ENCODE measurements at regions not wholly inside any gene's neighbourhood (a gene's known extent, or its start where the extent isn't known, plus 50 kb on each side); places are given as distances from the start of the nearest gene placed in this dataset.

DNA sequence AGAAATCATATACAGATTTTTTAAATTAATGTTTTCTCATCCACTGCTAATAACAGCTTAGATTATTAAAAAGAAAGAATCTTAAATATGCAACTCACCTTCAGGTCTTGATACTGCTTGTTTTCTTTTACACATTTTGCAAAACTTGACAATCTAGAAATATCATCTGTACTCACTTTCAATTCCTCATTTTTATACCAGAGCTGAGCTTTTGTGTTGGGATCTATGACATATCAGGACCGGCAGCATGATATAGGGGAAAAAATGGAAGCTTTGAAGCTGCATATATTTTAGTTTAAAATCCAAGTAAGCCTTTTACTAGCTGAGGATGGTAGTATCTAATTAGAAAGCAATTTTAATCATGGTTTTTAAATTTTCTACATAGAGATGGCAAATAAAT, 75.7 kb upstream of the SMARCA2 start:
- no peaks in the 10 kb centered on the region for H3K27me3 ChIP-seq (ENCODE audit: control insufficient read depth in 4 of 4, insufficient read depth in 4 of 4, low read length in 3 of 4)
- 90% methylated on average over 1 of the region's 1 CpG for WGBS
- H3K36me3 ChIP-seq (ENCODE audit: control insufficient read depth in 4 of 4, insufficient read depth in 3 of 4, low read depth in 1 of 4, low read length in 3 of 4), result no peaks in the 10 kb centered on the region
- no peak overlapping the region for H3K27ac ChIP-seq (ENCODE audit: low read depth in 1 of 2, low read length in 2 of 2)
- no peak for DNase-seq (ENCODE audit: low spot score)
- H3K9me3 ChIP-seq (ENCODE audit: control insufficient read depth in 4 of 4, low read length in 3 of 4), result no peaks in the 10 kb centered on the region
- TF ChIP-seq, protein P1, sequence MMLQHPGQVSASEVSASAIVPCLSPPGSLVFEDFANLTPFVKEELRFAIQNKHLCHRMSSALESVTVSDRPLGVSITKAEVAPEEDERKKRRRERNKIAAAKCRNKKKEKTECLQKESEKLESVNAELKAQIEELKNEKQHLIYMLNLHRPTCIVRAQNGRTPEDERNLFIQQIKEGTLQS (IDR thresholded peaks at IDR 0.05), result no peak
- TF ChIP-seq SP1 (IDR thresholded peaks at IDR 0.05), result no peak
- TF ChIP-seq JUND (IDR thresholded peaks at IDR 0.05), result no peak
- TF ChIP-seq EGR1 (IDR thresholded peaks at IDR 0.05; ENCODE audit: low read depth in 2 of 2), result no peak
- TF ChIP-seq GABPA (IDR thresholded peaks at IDR 0.05 in 1 of 2, conservative IDR thresholded peaks at IDR 0.05 in 1 of 2), result no peak
- no peak for TF ChIP-seq TAF1 (conservative IDR thresholded peaks at IDR 0.05)
- no peak for TF ChIP-seq HNF4G (IDR thresholded peaks at IDR 0.05)
- no peak for TF ChIP-seq FOXA1 (IDR thresholded peaks at IDR 0.05)
- TF ChIP-seq, protein P2, sequence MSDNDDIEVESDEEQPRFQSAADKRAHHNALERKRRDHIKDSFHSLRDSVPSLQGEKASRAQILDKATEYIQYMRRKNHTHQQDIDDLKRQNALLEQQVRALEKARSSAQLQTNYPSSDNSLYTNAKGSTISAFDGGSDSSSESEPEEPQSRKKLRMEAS (IDR thresholded peaks at IDR 0.05), result no peak
- no peak for TF ChIP-seq YY1 (IDR thresholded peaks at IDR 0.05)
- TF ChIP-seq, protein P3, sequence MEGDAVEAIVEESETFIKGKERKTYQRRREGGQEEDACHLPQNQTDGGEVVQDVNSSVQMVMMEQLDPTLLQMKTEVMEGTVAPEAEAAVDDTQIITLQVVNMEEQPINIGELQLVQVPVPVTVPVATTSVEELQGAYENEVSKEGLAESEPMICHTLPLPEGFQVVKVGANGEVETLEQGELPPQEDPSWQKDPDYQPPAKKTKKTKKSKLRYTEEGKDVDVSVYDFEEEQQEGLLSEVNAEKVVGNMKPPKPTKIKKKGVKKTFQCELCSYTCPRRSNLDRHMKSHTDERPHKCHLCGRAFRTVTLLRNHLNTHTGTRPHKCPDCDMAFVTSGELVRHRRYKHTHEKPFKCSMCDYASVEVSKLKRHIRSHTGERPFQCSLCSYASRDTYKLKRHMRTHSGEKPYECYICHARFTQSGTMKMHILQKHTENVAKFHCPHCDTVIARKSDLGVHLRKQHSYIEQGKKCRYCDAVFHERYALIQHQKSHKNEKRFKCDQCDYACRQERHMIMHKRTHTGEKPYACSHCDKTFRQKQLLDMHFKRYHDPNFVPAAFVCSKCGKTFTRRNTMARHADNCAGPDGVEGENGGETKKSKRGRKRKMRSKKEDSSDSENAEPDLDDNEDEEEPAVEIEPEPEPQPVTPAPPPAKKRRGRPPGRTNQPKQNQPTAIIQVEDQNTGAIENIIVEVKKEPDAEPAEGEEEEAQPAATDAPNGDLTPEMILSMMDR (IDR thresholded peaks at IDR 0.05; ENCODE audit: low read depth, low read length, missing input control), result no peak
- no peak for TF ChIP-seq HNF4A (conservative IDR thresholded peaks at IDR 0.05)
- TF ChIP-seq FOXA2 (IDR thresholded peaks at IDR 0.05), result no peak
- TF ChIP-seq RAD21 (IDR thresholded peaks at IDR 0.05), result no peak
- no peak for TF ChIP-seq REST (IDR thresholded peaks at IDR 0.05)
- TF ChIP-seq RXRA (IDR thresholded peaks at IDR 0.05), result no peak
- TF ChIP-seq ZBTB33 (IDR thresholded peaks at IDR 0.05), result no peak
- TF ChIP-seq NR2F2 (IDR thresholded peaks at IDR 0.05), result no peak
- H3K4me3 ChIP-seq (ENCODE audit: low read depth in 1 of 3, low read length in 3 of 3), result no peak overlapping the region
- no peak overlapping the region for H3K9ac ChIP-seq (ENCODE audit: low read depth in 1 of 2, low read length in 2 of 2)
- H3K4me1 ChIP-seq (ENCODE audit: control insufficient read depth in 4 of 4, insufficient read depth in 4 of 4, low read length in 3 of 4), result no peaks in the 10 kb centered on the region

Data from liver (tissue), 8 donors.